ENCODE measurements at regions not wholly inside any gene's neighbourhood (a gene's known extent, or its start where the extent isn't known, plus 50 kb on each side); places are given as distances from the start of the nearest gene placed in this dataset.

- TF ChIP-seq CTCF (IDR thresholded peaks at IDR 0.05; ENCODE audit: insufficient read depth, low read length, poor library complexity, severe bottlenecking), result no peak
- Histone ChIP-seq H3K4me3 (ENCODE audit: low read depth, low read length) (no peak overlapping the region), H3K27me3 (ENCODE audit: control insufficient read depth, insufficient read depth, low read length) (no peaks in the 10 kb centered on the region), H3K36me3 (ENCODE audit: control insufficient read depth, insufficient read depth, low read length) (no peaks in the 10 kb centered on the region)
- DNase-seq (ENCODE audit: low read depth), result no peak
Measured at GRCh38 chr18:3333721-3334386, 71.9 kb downstream of the MYL12B start.

DNA sequence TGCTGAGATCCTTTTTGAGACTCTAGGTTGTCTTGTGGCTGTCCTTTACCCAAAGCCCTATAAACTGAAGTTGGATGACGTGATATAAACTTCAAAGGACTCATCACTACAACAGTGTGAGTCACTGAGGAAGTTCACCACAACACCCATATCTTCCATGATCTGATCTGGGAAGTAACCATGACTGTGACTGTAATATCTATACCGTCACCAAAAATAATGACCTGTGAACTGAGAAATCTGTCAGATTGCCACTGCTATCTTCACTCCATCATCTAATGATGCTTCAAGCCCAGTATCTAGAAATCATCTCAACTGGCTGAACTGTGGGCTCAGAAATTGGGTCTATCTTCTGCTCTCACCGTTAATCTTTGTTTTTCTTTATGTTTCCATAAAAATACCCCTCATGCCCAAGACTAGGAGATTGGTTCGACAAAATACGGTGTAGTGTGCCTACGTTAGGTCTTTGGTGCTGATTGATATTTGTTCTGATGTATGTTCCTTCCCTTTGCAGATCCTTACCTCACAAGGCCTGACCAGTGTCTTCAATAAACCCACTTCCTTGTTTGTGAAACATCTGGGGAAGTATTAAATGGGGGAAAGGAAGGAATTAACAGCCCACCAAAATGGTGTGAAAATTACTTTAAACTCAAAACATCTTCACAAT lies 78.2 kb downstream of the MYL12B start:
- DNase-seq (ENCODE audit: low read depth), result no peak
- no peak for TF ChIP-seq CTCF (IDR thresholded peaks at IDR 0.05; ENCODE audit: insufficient read depth, low read length, poor library complexity, severe bottlenecking)
- H3K36me3 ChIP-seq (ENCODE audit: control insufficient read depth, insufficient read depth, low read length), result no peaks in the 10 kb centered on the region
- H3K27me3 ChIP-seq (ENCODE audit: control insufficient read depth, insufficient read depth, low read length), result no peaks in the 10 kb centered on the region
- no peak overlapping the region for H3K4me3 ChIP-seq (ENCODE audit: low read depth, low read length)

DNA sequence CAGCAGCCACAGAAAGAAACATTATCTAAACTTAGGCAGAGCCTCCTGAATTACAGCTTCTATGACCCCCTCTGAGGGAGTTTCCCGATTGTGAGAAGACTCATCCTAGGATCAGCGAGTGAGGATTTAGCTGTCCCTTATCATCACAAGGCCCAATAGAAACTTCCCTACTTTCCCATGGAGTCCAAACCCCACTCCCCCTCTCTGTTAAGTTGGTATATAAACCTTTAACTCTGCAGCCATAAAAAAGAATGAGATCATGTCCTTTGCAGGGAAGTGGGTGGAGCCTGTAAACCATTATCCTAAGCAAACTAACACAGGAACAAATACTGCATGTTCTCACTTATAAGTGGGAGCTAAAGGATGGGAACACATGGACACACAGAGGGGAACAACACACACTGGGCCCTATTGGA lies 78.8 kb downstream of the MYL12B start:
- Histone ChIP-seq H3K27me3 (ENCODE audit: control insufficient read depth, insufficient read depth, low read length) (no peaks in the 10 kb centered on the region), H3K36me3 (ENCODE audit: control insufficient read depth, insufficient read depth, low read length) (no peaks in the 10 kb centered on the region), H3K4me3 (ENCODE audit: low read depth, low read length) (no peak overlapping the region)
- peak; percentile 54 for DNase-seq (ENCODE audit: low read depth)
- no peak for TF ChIP-seq CTCF (IDR thresholded peaks at IDR 0.05; ENCODE audit: insufficient read depth, low read length, poor library complexity, severe bottlenecking)

- TF ChIP-seq CTCF (IDR thresholded peaks at IDR 0.05; ENCODE audit: insufficient read depth, low read length, poor library complexity, severe bottlenecking), result no peak
- Histone ChIP-seq H3K4me3 (ENCODE audit: low read depth, low read length) (no peak overlapping the region), H3K27me3 (ENCODE audit: control insufficient read depth, insufficient read depth, low read length) (no peaks in the 10 kb centered on the region), H3K36me3 (ENCODE audit: control insufficient read depth, insufficient read depth, low read length) (no peaks in the 10 kb centered on the region)
- no peak for DNase-seq (ENCODE audit: low read depth)
Measured at GRCh38 chr18:3342628-3343027, 80.7 kb downstream of the MYL12B start.

- no peak for DNase-seq (ENCODE audit: low read depth)
- no peaks in the 10 kb centered on the region for H3K27me3 ChIP-seq (ENCODE audit: control insufficient read depth, insufficient read depth, low read length)
Measured at GRCh38 chr18:3345452-3345851, 83.5 kb downstream of the MYL12B start.

More at GRCh38 chr18:3345452-3345851, 83.5 kb downstream of the MYL12B start:
- TF ChIP-seq CTCF (IDR thresholded peaks at IDR 0.05; ENCODE audit: insufficient read depth, low read length, poor library complexity, severe bottlenecking), result no peak
- H3K4me3 ChIP-seq (ENCODE audit: low read depth, low read length), result no peak overlapping the region
- no peaks in the 10 kb centered on the region for H3K36me3 ChIP-seq (ENCODE audit: control insufficient read depth, insufficient read depth, low read length)

Measured in kidney epithelial cell (primary cell).